ENCODE measurements at regions not wholly inside any gene's neighbourhood (a gene's known extent, or its start where the extent isn't known, plus 50 kb on each side); places are given as distances from the start of the nearest gene placed in this dataset.

DNA sequence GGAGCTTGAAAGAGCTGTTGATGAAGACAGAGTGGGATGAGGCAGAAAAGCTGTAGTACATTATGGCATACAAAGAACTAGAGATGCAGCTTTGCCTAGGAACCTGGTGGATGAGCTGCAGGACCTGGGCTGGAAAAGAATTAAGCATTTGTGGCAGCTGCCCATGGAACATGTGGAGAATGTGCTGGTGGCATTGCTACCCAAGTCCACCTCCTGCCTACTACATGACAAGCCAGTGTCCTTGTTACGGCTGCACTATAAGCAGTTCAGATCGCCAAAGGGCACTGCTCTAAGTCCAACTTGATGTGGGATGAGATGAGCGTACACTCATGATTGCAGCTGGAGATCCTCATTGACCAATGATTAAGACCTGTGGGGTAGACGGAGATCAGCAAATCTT lies 81.1 kb upstream of the ADPGK start:
- Histone ChIP-seq H4K20me1 (ENCODE audit: insufficient read depth, low read length) (no peaks in the 10 kb centered on the region), H3K27me3 (ENCODE audit: control insufficient read depth in 2 of 2, insufficient read depth in 2 of 2, low read length in 2 of 2) (no peaks in the 10 kb centered on the region), H2AFZ (ENCODE audit: insufficient read depth, low read depth, low read length, poor library complexity, severe bottlenecking) (no peak overlapping the region), H3K4me2 (replicated peaks; ENCODE audit: extremely low read depth, low read length, poor library complexity, severe bottlenecking) (no peak overlapping the region), H3K79me2 (ENCODE audit: insufficient read depth, low read length) (no peaks in the 10 kb centered on the region), H3K9ac (ENCODE audit: insufficient read depth, low read length, poor library complexity, severe bottlenecking) (no peak overlapping the region), H3K36me3 (replicated peaks in 1 of 2; ENCODE audit: control insufficient read depth in 1 of 2, insufficient read depth in 2 of 2, low read length in 2 of 2) (no peaks in the 10 kb centered on the region), H3K4me3 (replicated peaks in 1 of 3; ENCODE audit: low read depth in 2 of 3, low read length in 3 of 3) (no peak overlapping the region), H3K4me1 (ENCODE audit: control insufficient read depth in 1 of 2, insufficient read depth in 2 of 2, low read length in 2 of 2) (no peaks in the 10 kb centered on the region), H3K9me3 (replicated peaks in 1 of 2; ENCODE audit: control insufficient read depth in 1 of 2, insufficient read depth in 1 of 2, low read length in 2 of 2) (no peaks in the 10 kb centered on the region), H3K27ac (ENCODE audit: low read depth in 1 of 2, low read length in 2 of 2) (no peak overlapping the region)
- H3K9me3 Mint-ChIP-seq = peaks cover 0 to 3% (median 0%) of the 10 kb centered on the region in 7 donors
- no peak for DNase-seq
- TF ChIP-seq, protein P1, sequence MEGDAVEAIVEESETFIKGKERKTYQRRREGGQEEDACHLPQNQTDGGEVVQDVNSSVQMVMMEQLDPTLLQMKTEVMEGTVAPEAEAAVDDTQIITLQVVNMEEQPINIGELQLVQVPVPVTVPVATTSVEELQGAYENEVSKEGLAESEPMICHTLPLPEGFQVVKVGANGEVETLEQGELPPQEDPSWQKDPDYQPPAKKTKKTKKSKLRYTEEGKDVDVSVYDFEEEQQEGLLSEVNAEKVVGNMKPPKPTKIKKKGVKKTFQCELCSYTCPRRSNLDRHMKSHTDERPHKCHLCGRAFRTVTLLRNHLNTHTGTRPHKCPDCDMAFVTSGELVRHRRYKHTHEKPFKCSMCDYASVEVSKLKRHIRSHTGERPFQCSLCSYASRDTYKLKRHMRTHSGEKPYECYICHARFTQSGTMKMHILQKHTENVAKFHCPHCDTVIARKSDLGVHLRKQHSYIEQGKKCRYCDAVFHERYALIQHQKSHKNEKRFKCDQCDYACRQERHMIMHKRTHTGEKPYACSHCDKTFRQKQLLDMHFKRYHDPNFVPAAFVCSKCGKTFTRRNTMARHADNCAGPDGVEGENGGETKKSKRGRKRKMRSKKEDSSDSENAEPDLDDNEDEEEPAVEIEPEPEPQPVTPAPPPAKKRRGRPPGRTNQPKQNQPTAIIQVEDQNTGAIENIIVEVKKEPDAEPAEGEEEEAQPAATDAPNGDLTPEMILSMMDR (IDR thresholded peaks at IDR 0.05) = no peak
- intact Hi-C loops (cut with micrococcal nuclease) = no loop called here
- H3K4me1 Mint-ChIP-seq = no peaks in the 10 kb centered on the region
- H3K27ac Mint-ChIP-seq = no peak overlapping the region
- no peak overlapping the region for H3K4me3 Mint-ChIP-seq
- H3K27me3 Mint-ChIP-seq (ENCODE audit: low read depth in 3 of 3) = peaks cover 10 to 14% (median 10%) of the 10 kb centered on the region in 3 donors
- H3K36me3 Mint-ChIP-seq = no peaks in the 10 kb centered on the region
- WGBS (ENCODE audit: insufficient coverage) = 90% methylated on average over 3 of the region's 4 CpGs

DNA sequence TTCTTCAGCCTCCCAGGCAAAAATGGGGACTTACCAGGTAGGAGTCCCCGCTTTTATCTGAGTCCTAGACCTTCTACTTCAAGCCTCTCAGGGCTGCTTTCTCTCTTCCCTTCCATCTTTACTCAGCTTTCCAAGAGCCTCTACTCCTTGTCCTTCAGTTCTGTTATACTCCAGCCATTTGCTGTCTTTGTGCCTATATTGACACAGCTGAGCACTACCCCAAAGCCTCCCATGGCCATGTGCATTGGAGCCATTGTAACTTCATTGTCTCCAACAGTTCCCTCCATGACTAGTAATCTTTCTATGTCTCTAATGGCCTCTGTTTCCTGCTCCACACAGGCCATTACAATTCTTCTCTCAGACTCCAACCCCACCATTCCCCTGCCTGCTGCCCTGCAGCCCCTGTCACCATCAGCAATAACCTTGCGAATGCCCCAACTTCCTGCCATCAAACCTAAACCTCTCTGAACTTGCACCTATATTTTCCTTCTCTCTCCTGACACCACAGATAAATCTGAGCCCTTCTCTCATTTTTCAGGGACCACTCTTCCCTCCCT lies 77.9 kb upstream of the ADPGK start:
- Mint-ChIP-seq H3K4me3 (no peak overlapping the region), H3K4me1 (no peaks in the 10 kb centered on the region), H3K27ac (no peak overlapping the region), H3K9me3 (peaks cover 0 to 2% (median 0%) of the 10 kb centered on the region in 7 donors), H3K27me3 (ENCODE audit: low read depth in 3 of 3) (peaks cover 7 to 12% (median 10%) of the 10 kb centered on the region in 3 donors), H3K36me3 (no peaks in the 10 kb centered on the region)
- Histone ChIP-seq H3K9ac (ENCODE audit: insufficient read depth, low read length, poor library complexity, severe bottlenecking) (no peak overlapping the region), H3K4me2 (replicated peaks; ENCODE audit: extremely low read depth, low read length, poor library complexity, severe bottlenecking) (no peak overlapping the region), H3K9me3 (replicated peaks in 1 of 2; ENCODE audit: control insufficient read depth in 1 of 2, insufficient read depth in 1 of 2, low read length in 2 of 2) (no peaks in the 10 kb centered on the region), H3K27ac (ENCODE audit: low read depth in 1 of 2, low read length in 2 of 2) (no peak overlapping the region), H3K4me3 (replicated peaks in 1 of 3; ENCODE audit: low read depth in 2 of 3, low read length in 3 of 3) (no peak overlapping the region), H4K20me1 (ENCODE audit: insufficient read depth, low read length) (no peaks in the 10 kb centered on the region), H3K79me2 (ENCODE audit: insufficient read depth, low read length) (no peaks in the 10 kb centered on the region), H3K4me1 (ENCODE audit: control insufficient read depth in 1 of 2, insufficient read depth in 2 of 2, low read length in 2 of 2) (no peaks in the 10 kb centered on the region), H2AFZ (ENCODE audit: insufficient read depth, low read depth, low read length, poor library complexity, severe bottlenecking) (no peak overlapping the region), H3K36me3 (replicated peaks in 1 of 2; ENCODE audit: control insufficient read depth in 1 of 2, insufficient read depth in 2 of 2, low read length in 2 of 2) (no peaks in the 10 kb centered on the region), H3K27me3 (ENCODE audit: control insufficient read depth in 2 of 2, insufficient read depth in 2 of 2, low read length in 2 of 2) (no peaks in the 10 kb centered on the region)
- TF ChIP-seq, protein P1 (IDR thresholded peaks at IDR 0.05) = no peak
- no peak for DNase-seq
- WGBS (ENCODE audit: insufficient coverage) = 79% methylated on average over 2 of the region's 2 CpGs
- intact Hi-C loops (cut with micrococcal nuclease) = no loop called here
